ENCODE measurements at regions not wholly inside any gene's neighbourhood (a gene's known extent, or its start where the extent isn't known, plus 50 kb on each side); places are given as distances from the start of the nearest gene placed in this dataset.
"Not testable (repeated sequence)": the region's sequence is repeated elsewhere in the genome, so short reads cannot be mapped to it uniquely, and the experiment has no call there.

DNA sequence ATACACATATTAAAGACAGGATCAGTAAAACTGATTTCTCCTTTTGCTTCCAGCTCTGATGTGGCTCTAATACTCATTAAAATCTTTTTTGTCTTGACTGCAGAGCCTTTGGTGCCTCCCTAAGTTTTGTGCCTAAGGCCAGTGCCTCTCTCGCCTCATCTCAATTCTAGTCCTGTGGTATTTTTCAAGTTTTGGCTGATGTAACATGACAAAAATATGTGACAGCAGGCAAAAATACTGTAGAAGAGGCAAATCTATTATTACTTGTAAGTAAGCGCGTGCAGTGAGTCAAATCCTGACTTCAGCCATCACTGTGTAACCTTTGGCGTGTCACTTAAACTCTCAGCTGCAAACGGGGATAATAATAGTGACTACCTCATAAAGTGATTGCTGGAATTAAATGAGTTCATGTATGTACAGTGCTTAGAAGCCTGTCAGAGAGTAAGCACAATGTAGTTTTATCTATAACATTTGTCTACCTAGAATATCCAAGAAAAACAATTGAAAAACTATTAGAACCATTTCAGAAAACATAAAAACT is 74.0 kb downstream of the MAB21L3 start:
- intact Hi-C loops (cut with micrococcal nuclease), result no loop called here
- no peak for DNase-seq (ENCODE audit: low spot score)
- Mint-ChIP-seq H3K4me3 (ENCODE audit: low read depth) (no peak overlapping the region), H3K27me3 (ENCODE audit: low read depth) (peaks cover 12% of the 10 kb centered on the region), H3K4me1 (ENCODE audit: low read depth) (no peaks in the 10 kb centered on the region), H3K9me3 (no peaks in the 10 kb centered on the region), H3K27ac (no peak overlapping the region), H3K36me3 (ENCODE audit: low read depth) (no peaks in the 10 kb centered on the region)

DNA sequence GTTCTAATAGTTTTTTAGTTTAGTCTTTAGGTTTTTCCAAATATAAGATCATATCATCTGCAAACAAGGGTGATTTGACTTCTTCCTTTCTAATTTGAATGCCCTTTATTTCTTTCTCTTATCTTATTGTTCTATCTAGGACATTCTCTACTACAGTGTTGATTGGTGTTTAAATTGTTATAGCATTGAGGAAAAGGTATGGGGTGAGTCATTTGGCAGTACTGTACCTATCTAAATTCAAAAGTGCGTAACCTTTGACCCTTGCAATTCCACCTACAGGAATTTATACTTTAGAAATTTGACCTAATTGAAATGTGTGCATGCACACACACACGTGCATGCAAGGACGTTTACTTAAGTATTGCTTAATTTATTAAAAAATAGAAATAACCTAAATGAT is 78.3 kb downstream of the MAB21L3 start:
- Mint-ChIP-seq H3K27ac (no peak overlapping the region), H3K9me3 (no peaks in the 10 kb centered on the region), H3K4me1 (ENCODE audit: low read depth) (no peaks in the 10 kb centered on the region), H3K4me3 (ENCODE audit: low read depth) (no peak overlapping the region), H3K36me3 (ENCODE audit: low read depth) (no peaks in the 10 kb centered on the region), H3K27me3 (ENCODE audit: low read depth) (peaks cover 30% of the 10 kb centered on the region)
- intact Hi-C loops (cut with micrococcal nuclease), result no loop called here
- DNase-seq (ENCODE audit: low spot score), result no peak

DNA sequence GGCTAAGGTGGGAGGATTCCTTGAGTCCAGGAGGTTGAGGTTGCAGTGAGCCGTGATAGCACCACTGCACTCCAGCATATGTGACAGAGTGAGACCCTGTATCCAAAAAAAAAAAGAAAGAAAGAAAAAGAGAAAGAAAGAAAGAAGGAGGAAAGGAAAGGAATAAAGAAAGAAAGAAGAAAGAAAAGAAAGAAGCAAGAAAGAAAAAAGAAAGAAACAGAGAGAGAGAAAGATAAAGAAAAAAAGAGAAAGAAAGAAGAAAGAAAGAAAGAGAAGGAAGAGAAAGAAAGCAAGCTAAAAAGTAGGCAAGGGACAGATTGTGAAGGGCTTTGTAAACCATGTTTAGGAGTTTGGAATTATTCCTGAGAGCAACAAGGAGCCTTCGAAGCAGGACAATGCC is 80.1 kb downstream of the MAB21L3 start:
- Mint-ChIP-seq H3K4me3 (ENCODE audit: low read depth) (no peak overlapping the region), H3K4me1 (ENCODE audit: low read depth) (no peaks in the 10 kb centered on the region), H3K27me3 (ENCODE audit: low read depth) (peaks cover 27% of the 10 kb centered on the region), H3K27ac (no peak overlapping the region), H3K36me3 (ENCODE audit: low read depth) (no peaks in the 10 kb centered on the region), H3K9me3 (no peaks in the 10 kb centered on the region)
- intact Hi-C loops (cut with micrococcal nuclease), result no loop called here
- DNase-seq (ENCODE audit: low spot score), result no peak

DNA sequence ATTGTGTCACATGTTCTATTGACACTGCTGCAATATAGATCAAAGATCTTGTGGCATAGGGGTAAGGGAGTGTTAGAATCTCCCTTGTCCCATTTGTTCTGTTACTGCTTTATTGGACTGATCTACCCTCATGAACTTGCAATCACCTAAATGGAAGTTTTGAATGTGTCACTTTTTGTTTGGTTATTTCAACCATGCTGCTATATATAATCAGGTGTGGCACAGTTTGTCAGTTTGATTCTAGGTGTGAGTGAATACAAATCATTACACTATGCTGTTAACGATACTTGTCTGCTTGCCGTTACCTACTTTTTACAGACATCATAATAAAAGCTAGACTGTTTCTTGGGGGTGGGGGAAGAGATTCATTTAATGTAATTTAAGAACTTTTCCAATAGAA is 82.6 kb downstream of the MAB21L3 start:
- no peak for DNase-seq (ENCODE audit: low spot score)
- no peaks in the 10 kb centered on the region for H3K4me1 Mint-ChIP-seq (ENCODE audit: low read depth)
- no peak overlapping the region for H3K4me3 Mint-ChIP-seq (ENCODE audit: low read depth)
- H3K36me3 Mint-ChIP-seq (ENCODE audit: low read depth), result no peaks in the 10 kb centered on the region
- H3K27ac Mint-ChIP-seq, result no peak overlapping the region
- H3K27me3 Mint-ChIP-seq (ENCODE audit: low read depth), result peaks cover 26% of the 10 kb centered on the region
- no peaks in the 10 kb centered on the region for H3K9me3 Mint-ChIP-seq
- intact Hi-C loops (cut with micrococcal nuclease), result no loop called here

GRCh38 chr1:116194568-116194967 is 83.4 kb downstream of the MAB21L3 start:
- intact Hi-C loops (cut with micrococcal nuclease), result no loop called here
- Mint-ChIP-seq H3K4me1 (ENCODE audit: low read depth) (no peaks in the 10 kb centered on the region), H3K36me3 (ENCODE audit: low read depth) (no peaks in the 10 kb centered on the region), H3K4me3 (ENCODE audit: low read depth) (no peak overlapping the region), H3K9me3 (no peaks in the 10 kb centered on the region), H3K27ac (no peak overlapping the region), H3K27me3 (ENCODE audit: low read depth) (peaks cover 29% of the 10 kb centered on the region)
- DNase-seq (ENCODE audit: low spot score), result no peak

GRCh38 chr1:116195077-116195868 is 84.1 kb downstream of the MAB21L3 start:
- H3K9me3 Mint-ChIP-seq, result no peaks in the 10 kb centered on the region
- H3K36me3 Mint-ChIP-seq (ENCODE audit: low read depth), result no peaks in the 10 kb centered on the region
- H3K4me3 Mint-ChIP-seq (ENCODE audit: low read depth), result no peak overlapping the region
- no peak for DNase-seq (ENCODE audit: low spot score)
- intact Hi-C loops (cut with micrococcal nuclease), result no loop called here
- no peak overlapping the region for H3K27ac Mint-ChIP-seq
- no peaks in the 10 kb centered on the region for H3K4me1 Mint-ChIP-seq (ENCODE audit: low read depth)
- peaks cover 36% of the 10 kb centered on the region for H3K27me3 Mint-ChIP-seq (ENCODE audit: low read depth)

- DNase-seq (ENCODE audit: low spot score); intact Hi-C loops (cut with micrococcal nuclease); H3K4me1 Mint-ChIP-seq (ENCODE audit: low read depth); H3K4me3 Mint-ChIP-seq (ENCODE audit: low read depth); H3K9me3 Mint-ChIP-seq; H3K27ac Mint-ChIP-seq; H3K36me3 Mint-ChIP-seq (ENCODE audit: low read depth): not testable (repeated sequence)
- peaks cover 28% of the 10 kb centered on the region for H3K27me3 Mint-ChIP-seq (ENCODE audit: low read depth)
Measured at GRCh38 chr1:116200343-116200742, 89.1 kb downstream of the MAB21L3 start.

DNA sequence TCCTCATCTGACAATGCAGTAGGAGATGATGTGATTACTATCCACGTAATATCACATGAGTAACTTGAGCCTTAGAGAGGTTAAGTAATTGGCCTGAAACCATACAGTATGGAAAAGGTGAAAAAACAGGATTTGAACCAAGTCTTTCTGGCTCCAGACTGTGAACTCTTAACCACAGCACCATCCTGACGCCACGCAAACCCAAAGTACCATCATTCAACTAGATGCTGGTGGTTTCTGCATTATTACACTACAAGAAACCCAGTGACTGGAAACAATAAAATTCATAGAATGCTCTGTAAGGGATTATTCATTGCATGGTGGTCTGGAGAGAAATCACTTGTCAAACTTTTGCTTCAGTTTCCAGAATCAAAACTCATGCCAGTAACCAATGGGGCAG is 90.7 kb downstream of the MAB21L3 start:
- H3K4me3 Mint-ChIP-seq (ENCODE audit: low read depth), result no peak overlapping the region
- DNase-seq (ENCODE audit: low spot score), result no peak
- no peaks in the 10 kb centered on the region for H3K4me1 Mint-ChIP-seq (ENCODE audit: low read depth)
- H3K27ac Mint-ChIP-seq, result no peak overlapping the region
- intact Hi-C loops (cut with micrococcal nuclease), result no loop called here
- H3K27me3 Mint-ChIP-seq (ENCODE audit: low read depth), result peaks cover 26% of the 10 kb centered on the region
- no peaks in the 10 kb centered on the region for H3K36me3 Mint-ChIP-seq (ENCODE audit: low read depth)
- H3K9me3 Mint-ChIP-seq, result no peaks in the 10 kb centered on the region

GRCh38 chr1:116203181-116203723 is 92.1 kb downstream of the MAB21L3 start:
- Mint-ChIP-seq H3K36me3 (ENCODE audit: low read depth) (no peaks in the 10 kb centered on the region), H3K27ac (no peak overlapping the region), H3K4me1 (ENCODE audit: low read depth) (no peaks in the 10 kb centered on the region), H3K4me3 (ENCODE audit: low read depth) (no peak overlapping the region), H3K9me3 (no peaks in the 10 kb centered on the region), H3K27me3 (ENCODE audit: low read depth) (peaks cover 20% of the 10 kb centered on the region)
- intact Hi-C loops (cut with micrococcal nuclease), result no loop called here
- no peak for DNase-seq (ENCODE audit: low spot score)

GRCh38 chr1:116203920-116204319 is 92.7 kb downstream of the MAB21L3 start:
- intact Hi-C loops (cut with micrococcal nuclease), result no loop called here
- DNase-seq (ENCODE audit: low spot score), result no peak
- H3K27me3 Mint-ChIP-seq (ENCODE audit: low read depth), result peaks cover 20% of the 10 kb centered on the region
- no peak overlapping the region for H3K27ac Mint-ChIP-seq
- no peak overlapping the region for H3K4me3 Mint-ChIP-seq (ENCODE audit: low read depth)
- H3K9me3 Mint-ChIP-seq, result no peaks in the 10 kb centered on the region
- no peaks in the 10 kb centered on the region for H3K36me3 Mint-ChIP-seq (ENCODE audit: low read depth)
- no peaks in the 10 kb centered on the region for H3K4me1 Mint-ChIP-seq (ENCODE audit: low read depth)

- Mint-ChIP-seq H3K36me3 (ENCODE audit: low read depth) (no peaks in the 10 kb centered on the region), H3K27ac (no peak overlapping the region), H3K4me3 (ENCODE audit: low read depth) (no peak overlapping the region), H3K4me1 (ENCODE audit: low read depth) (no peaks in the 10 kb centered on the region), H3K9me3 (no peaks in the 10 kb centered on the region), H3K27me3 (ENCODE audit: low read depth) (peaks cover 8% of the 10 kb centered on the region)
- no peak for DNase-seq (ENCODE audit: low spot score)
- intact Hi-C loops (cut with micrococcal nuclease), result no loop called here
Measured at GRCh38 chr1:116205941-116206679, 94.9 kb downstream of the MAB21L3 start.

DNA sequence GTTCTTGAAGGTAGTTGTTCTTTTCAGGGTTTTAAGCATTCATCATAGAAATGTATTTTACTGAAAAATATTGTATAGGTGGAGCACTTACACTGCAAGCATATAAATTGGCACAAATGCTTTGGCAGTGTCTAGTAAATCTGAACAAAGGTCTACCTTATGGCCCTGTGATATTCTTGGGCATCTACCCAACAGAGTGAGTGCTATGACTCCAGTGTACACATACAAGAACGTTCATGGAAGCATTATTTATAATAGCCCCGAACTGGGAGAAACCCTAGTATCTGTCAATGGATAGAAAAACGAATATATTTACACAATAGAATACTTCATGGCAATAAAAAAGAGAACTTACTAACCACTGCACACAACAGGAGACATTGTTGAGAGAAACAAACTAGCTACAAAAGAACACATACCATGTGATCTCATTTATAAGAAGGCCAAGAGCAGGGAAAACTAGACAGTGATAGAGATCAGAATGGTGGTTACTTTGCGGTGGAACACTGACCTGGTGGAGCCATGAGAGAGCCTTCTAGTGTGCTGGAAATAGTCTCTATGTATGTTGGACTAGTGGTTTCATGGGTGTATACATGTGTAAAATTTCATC is 96.0 kb downstream of the MAB21L3 start:
- Mint-ChIP-seq H3K4me3 (ENCODE audit: low read depth) (no peak overlapping the region), H3K4me1 (ENCODE audit: low read depth) (no peaks in the 10 kb centered on the region), H3K9me3 (no peaks in the 10 kb centered on the region), H3K27me3 (ENCODE audit: low read depth) (peaks cover 3% of the 10 kb centered on the region), H3K27ac (no peak overlapping the region), H3K36me3 (ENCODE audit: low read depth) (no peaks in the 10 kb centered on the region)
- DNase-seq (ENCODE audit: low spot score), result no peak
- intact Hi-C loops (cut with micrococcal nuclease), result no loop called here

- Mint-ChIP-seq H3K4me1 (ENCODE audit: low read depth) (no peaks in the 10 kb centered on the region), H3K36me3 (ENCODE audit: low read depth) (no peaks in the 10 kb centered on the region), H3K27me3 (ENCODE audit: low read depth) (peaks cover 3% of the 10 kb centered on the region), H3K27ac (no peak overlapping the region), H3K9me3 (no peaks in the 10 kb centered on the region), H3K4me3 (ENCODE audit: low read depth) (no peak overlapping the region)
- no peak for DNase-seq (ENCODE audit: low spot score)
- intact Hi-C loops (cut with micrococcal nuclease), result no loop called here
Measured at GRCh38 chr1:116208136-116208535, 96.9 kb downstream of the MAB21L3 start.

Measured in activated T-helper 2 cell treated with anti-CD3 and anti-CD28 coated beads, Interferon-gamma antibody, Interleukin-2, Interleukin-4, amounts not matched to agents 10 μg/mL and 5 μg/mL and 100 μg/mL, durations not matched to agents 14 hours and 24 hours and 36 hours (primary cell).